ENCODE measurements at regions not wholly inside any gene's neighbourhood (a gene's known extent, or its start where the extent isn't known, plus 50 kb on each side); places are given as distances from the start of the nearest gene placed in this dataset.

DNA sequence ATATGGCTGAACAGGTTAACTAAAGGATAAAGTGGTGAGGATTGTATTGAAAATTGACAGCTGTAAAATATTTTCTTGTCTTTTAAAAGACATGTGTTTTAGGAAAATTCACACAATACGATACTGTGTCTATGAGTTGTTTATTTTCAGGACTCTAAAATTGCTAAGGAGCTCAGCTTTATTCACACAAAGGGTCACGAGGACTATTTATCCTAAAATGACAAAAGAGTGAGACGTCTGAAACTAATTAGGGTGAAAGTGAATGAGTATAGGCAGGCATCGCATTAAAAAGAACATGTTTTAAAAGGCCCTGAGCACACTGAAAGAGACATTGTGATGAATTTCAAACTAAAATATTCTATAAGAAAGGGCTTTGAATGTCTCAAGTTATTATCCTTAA lies 304.7 kb downstream of the SH2D1A start:
- TF ChIP-seq ZNF687 (IDR thresholded peaks at IDR 0.05) (no peak), JUNB (IDR thresholded peaks at IDR 0.05) (no peak), SMC3 (IDR thresholded peaks at IDR 0.05; ENCODE audit: borderline replicate concordance, low read length) (no peak), ASH2L (IDR thresholded peaks at IDR 0.05; ENCODE audit: borderline replicate concordance, low read depth) (no peak), TCF3 (IDR thresholded peaks at IDR 0.05; ENCODE audit: borderline replicate concordance, insufficient read depth, low read depth, low read length) (no peak), ZZZ3 (IDR thresholded peaks at IDR 0.05; ENCODE audit: control insufficient read depth, insufficient read length, low read depth) (no peak), HDAC2 (IDR thresholded peaks at IDR 0.05) (no peak), CTCF (IDR thresholded peaks at IDR 0.05 in 2 of 3, conservative IDR thresholded peaks at IDR 0.05 in 1 of 3; ENCODE audit: control insufficient read depth in 2 of 3, extremely low read depth in 1 of 3, insufficient read depth in 1 of 3, low read depth in 3 of 3, low read length in 3 of 3) (no peak)
